ENCODE measurements at regions not wholly inside any gene's neighbourhood (a gene's known extent, or its start where the extent isn't known, plus 50 kb on each side); places are given as distances from the start of the nearest gene placed in this dataset.

GRCh38 chr16:51490866-51491265, 339.8 kb upstream of the SALL1 start:
- H3K27ac Mint-ChIP-seq = no peak overlapping the region
- no peak for TF ChIP-seq CTCF (IDR thresholded peaks at IDR 0.05; ENCODE audit: unreplicated experiment)
- no peaks in the 10 kb centered on the region for H3K27me3 Mint-ChIP-seq
- no peak overlapping the region for H3K4me3 Mint-ChIP-seq (ENCODE audit: low read depth)
- peaks cover 5% of the 10 kb centered on the region for H3K9me3 Mint-ChIP-seq (ENCODE audit: low read depth)
- no peaks in the 10 kb centered on the region for H3K36me3 Mint-ChIP-seq (ENCODE audit: insufficient read depth)
- DNase-seq (ENCODE audit: low spot score, unreplicated experiment) = no peak
- H3K4me1 Mint-ChIP-seq (ENCODE audit: low read depth) = peaks cover 16% of the 10 kb centered on the region

DNA sequence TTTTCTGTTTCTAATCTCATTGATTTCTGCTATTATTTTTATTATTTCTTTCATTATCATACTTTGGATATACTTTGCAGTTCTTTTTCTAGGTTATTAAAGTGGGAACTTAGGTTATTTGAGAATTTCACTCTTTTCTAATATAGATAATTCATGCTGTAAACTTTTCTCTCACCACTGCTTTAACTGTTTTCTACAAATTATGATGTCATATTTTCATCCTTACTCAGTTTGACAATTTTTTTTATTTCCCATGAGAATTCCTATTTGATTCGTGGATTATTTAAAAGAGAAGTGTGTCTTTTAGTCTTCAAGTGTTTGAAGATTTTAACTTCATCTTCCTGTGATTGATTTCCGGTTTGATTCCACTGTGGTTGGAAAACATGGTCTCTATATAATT, 336.8 kb upstream of the SALL1 start:
- no peak for TF ChIP-seq CTCF (IDR thresholded peaks at IDR 0.05; ENCODE audit: unreplicated experiment)
- no peaks in the 10 kb centered on the region for H3K27me3 Mint-ChIP-seq
- H3K4me1 Mint-ChIP-seq (ENCODE audit: low read depth) = peaks cover 9% of the 10 kb centered on the region
- no peak for DNase-seq (ENCODE audit: low spot score, unreplicated experiment)
- H3K36me3 Mint-ChIP-seq (ENCODE audit: insufficient read depth) = no peaks in the 10 kb centered on the region
- no peak overlapping the region for H3K27ac Mint-ChIP-seq
- H3K9me3 Mint-ChIP-seq (ENCODE audit: low read depth) = peaks cover 17% of the 10 kb centered on the region
- H3K4me3 Mint-ChIP-seq (ENCODE audit: low read depth) = no peak overlapping the region

DNA sequence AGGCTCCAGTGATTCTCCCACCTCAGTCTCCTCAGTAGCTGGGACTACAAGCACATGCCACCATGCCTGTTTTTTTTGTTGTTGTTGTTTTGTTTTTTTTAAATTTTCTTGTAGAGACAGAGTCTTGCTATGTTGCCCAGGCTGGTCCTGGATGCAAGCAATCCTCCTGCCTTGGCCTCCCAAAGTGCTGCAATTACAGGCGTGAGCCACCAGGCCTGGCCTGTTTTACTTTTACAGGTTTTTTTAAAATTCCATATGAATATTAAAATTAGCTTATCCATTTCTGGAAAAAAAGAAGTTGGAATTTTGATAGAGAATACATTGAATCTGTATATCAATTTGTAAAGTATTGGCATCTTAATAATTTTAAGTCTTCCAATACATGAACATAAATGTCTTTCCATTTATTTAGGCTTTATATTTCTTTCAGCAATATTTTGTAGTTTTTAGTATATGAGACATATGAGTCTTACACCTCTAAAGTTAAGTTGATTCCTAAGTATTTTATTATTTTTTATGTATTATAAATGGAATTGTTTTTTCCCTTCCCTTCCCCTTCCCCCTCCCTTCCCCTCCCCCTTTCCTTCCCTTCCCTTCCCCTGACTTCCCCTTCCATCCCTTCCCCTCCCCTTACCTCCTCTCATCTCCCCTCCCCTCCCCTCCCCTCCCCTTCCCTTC, 323.5 kb upstream of the SALL1 start:
- Mint-ChIP-seq H3K27ac (no peak overlapping the region), H3K36me3 (ENCODE audit: insufficient read depth) (no peaks in the 10 kb centered on the region), H3K4me3 (ENCODE audit: low read depth) (no peak overlapping the region), H3K4me1 (ENCODE audit: low read depth) (no peaks in the 10 kb centered on the region), H3K27me3 (no peaks in the 10 kb centered on the region), H3K9me3 (ENCODE audit: low read depth) (no peaks in the 10 kb centered on the region)
- TF ChIP-seq CTCF (IDR thresholded peaks at IDR 0.05; ENCODE audit: unreplicated experiment) = no peak
- DNase-seq (ENCODE audit: low spot score, unreplicated experiment) = no peak

DNA sequence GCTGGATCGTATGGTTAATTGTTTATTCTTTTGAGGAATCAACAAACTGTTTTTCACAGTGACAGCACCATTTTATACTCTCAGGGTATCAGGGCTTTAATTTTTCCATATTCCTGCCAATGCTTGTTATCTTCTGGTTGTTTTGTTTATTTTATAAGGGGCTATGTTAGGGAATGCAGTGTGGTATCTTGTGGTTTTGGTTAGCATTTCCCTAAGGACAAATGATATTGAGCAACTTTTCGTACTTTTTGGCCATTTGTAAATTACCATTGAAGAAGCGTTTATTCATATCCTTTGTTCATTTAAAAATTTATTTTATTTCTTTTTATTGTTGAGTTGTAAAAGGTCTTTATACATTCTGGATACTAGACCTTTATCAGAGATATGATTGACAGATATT, 322.0 kb upstream of the SALL1 start:
- DNase-seq (ENCODE audit: low spot score, unreplicated experiment) = no peak
- Mint-ChIP-seq H3K9me3 (ENCODE audit: low read depth) (no peaks in the 10 kb centered on the region), H3K27me3 (peaks cover 8% of the 10 kb centered on the region), H3K36me3 (ENCODE audit: insufficient read depth) (no peaks in the 10 kb centered on the region), H3K4me3 (ENCODE audit: low read depth) (no peak overlapping the region), H3K4me1 (ENCODE audit: low read depth) (no peaks in the 10 kb centered on the region), H3K27ac (no peak overlapping the region)
- TF ChIP-seq CTCF (IDR thresholded peaks at IDR 0.05; ENCODE audit: unreplicated experiment) = no peak

DNA sequence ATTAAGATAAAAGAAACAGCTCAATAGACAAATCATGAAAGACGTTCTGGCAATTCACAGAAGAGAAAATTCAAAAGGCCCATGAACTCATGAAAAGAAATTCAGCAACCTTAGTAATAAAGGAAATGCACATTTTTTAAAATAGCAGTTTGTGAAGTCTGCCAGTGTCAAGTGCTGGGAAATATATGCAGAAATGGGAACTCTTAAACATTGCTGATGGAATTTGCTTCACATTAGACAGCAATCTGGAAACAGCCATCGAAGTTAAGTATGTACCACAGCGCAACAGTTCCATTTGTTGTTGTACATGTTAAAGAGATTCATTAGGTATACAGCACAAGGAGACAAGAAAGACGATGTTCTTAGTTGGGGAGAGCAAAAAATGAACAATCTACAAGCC, 319.4 kb upstream of the SALL1 start:
- no peaks in the 10 kb centered on the region for H3K36me3 Mint-ChIP-seq (ENCODE audit: insufficient read depth)
- no peaks in the 10 kb centered on the region for H3K9me3 Mint-ChIP-seq (ENCODE audit: low read depth)

More for the DNA sequence above, 319.4 kb upstream of the SALL1 start:
- Mint-ChIP-seq H3K4me3 (ENCODE audit: low read depth) (no peak overlapping the region), H3K27me3 (peaks cover 8% of the 10 kb centered on the region), H3K27ac (no peak overlapping the region), H3K4me1 (ENCODE audit: low read depth) (peaks cover 2% of the 10 kb centered on the region)
- no peak for TF ChIP-seq CTCF (IDR thresholded peaks at IDR 0.05; ENCODE audit: unreplicated experiment)
- no peak for DNase-seq (ENCODE audit: low spot score, unreplicated experiment)
